Central memory CD4-positive, alpha-beta T cell (primary cell): ENCODE measurements at regions not wholly inside any gene's neighbourhood (a gene's known extent, or its start where the extent isn't known, plus 50 kb on each side); places are given as distances from the start of the nearest gene placed in this dataset.
"Not testable (repeated sequence)": the region's sequence is repeated elsewhere in the genome, so short reads cannot be mapped to it uniquely, and the experiment has no call there.

Experiments used
- DNase-seq: peaks from one replicate; pipeline ENCODE4 v3.0.0; 2022

GRCh38 chr5:131001507-131001906 is 163.5 kb downstream of the HINT1 start:
- DNase-seq: no peak

- DNase-seq: no peak
Observed at GRCh38 chr5:131000289-131000688, 164.8 kb downstream of the HINT1 start.

GRCh38 chr5:130996720-130997119 is 168.3 kb downstream of the HINT1 start:
- DNase-seq: not testable (repeated sequence)

DNA sequence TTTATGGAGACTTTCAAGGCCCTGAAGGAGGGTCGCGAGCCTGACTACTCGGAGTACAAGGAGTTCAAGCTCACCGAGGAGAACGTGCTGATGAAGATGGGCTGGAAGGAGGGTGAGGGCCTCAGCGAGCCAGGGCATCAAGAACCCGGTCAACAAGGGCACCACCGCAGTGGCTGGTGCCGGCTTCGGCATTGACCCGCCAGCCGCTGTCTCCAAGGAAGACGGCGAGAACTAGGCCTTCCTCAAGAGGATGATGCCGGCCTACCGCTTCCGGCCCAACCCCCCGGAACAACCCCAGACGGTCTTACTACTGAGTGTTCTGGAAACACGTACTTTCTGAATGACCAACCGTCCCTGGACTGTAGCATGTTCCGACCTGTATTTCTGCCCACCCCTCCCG is 169.2 kb downstream of the HINT1 start:
- no peak for DNase-seq

GRCh38 chr5:130995254-130995515 is 169.9 kb downstream of the HINT1 start:
- DNase-seq: no peak

GRCh38 chr5:130994496-130995253 is 170.4 kb downstream of the HINT1 start:
- DNase-seq: no peak

DNA sequence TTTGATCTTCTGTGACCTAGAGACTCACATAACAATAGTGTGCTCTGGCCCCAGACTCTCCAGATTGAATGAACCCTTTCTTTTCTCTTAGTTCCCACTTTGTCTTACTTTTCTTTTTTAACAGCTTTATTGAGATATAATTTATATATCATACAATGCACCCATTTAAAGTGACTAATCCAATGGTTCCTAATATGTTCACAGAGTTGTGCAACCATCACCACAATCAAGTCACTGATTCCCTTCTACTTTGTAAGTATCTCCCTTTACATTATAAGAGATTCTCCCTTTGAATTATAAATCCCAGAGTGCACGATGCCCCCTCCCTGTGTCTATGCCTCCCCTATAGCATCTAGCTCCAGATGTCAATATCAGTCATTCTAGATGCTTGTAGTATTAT is 172.4 kb downstream of the HINT1 start:
- no peak for DNase-seq

- no peak for DNase-seq
Observed at GRCh38 chr5:130992095-130992494, 173.0 kb downstream of the HINT1 start.

DNA sequence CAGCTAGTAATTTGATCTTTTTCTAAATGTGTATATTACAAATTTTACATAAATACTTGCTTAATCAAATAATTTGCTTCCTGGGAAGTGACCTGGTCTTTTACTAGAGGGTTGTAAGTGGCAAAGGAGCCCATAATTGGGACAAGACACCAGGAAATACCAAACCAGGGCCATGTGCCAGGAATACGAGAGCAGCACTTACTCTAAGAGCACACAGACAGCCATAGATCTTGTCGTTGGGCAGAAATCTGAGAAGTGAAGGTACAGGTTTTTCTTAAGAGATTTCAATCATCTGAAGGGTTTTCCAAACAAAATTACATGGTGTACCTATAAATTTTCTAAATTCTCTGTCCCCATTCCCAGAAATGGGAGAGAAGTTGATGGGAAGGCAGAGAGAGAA is 179.3 kb downstream of the HINT1 start:
- DNase-seq: no peak

DNA sequence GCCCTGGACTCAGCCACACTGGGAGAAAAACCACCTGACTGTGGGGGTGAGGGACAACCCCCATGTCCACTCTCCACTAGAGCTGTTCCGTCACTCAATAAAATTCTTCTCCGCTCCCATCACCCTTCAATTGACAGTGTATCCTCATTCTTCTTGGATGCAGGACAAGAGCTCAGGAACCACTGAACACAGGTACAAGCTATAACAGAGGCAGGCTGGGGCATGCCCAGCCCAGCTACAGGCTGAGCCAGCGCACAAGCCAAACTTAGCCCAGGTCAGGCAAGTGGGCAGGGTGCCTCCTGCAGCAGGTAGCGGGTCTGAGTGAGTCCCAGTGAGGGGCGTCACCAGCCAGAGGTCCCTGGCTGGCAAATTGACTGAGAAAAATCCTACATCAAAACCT is 183.4 kb downstream of the HINT1 start:
- no peak for DNase-seq

GRCh38 chr5:130978475-130978874 is 186.6 kb downstream of the HINT1 start:
- DNase-seq: no peak

GRCh38 chr5:130976493-130976892 is 188.6 kb downstream of the HINT1 start:
- no peak for DNase-seq

GRCh38 chr5:130975847-130976246 is 189.2 kb downstream of the HINT1 start:
- no peak for DNase-seq

DNA sequence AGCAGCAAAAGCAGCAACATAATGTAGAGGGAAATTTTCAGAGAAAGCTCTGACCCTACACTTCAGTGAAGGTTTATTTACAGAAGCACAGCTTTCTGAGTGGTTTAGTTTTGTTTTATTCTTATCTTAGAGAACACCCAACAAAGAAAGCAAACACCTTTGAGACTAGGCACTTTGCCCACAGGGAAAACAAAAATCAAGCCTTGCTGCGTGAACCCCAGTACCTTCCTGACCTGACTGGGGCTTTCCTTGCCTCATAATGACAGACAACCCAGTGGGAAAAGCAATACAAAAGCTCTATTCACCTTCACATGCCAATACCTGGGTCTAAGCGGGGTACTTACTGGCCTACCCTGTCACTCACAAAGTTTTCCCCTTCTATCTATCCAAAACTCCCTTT is 189.8 kb downstream of the HINT1 start:
- DNase-seq: no peak

GRCh38 chr5:130974021-130974683 is 190.9 kb downstream of the HINT1 start:
- DNase-seq: no peak

GRCh38 chr5:130966990-130967525 is 198.0 kb downstream of the HINT1 start:
- DNase-seq: no peak

DNA sequence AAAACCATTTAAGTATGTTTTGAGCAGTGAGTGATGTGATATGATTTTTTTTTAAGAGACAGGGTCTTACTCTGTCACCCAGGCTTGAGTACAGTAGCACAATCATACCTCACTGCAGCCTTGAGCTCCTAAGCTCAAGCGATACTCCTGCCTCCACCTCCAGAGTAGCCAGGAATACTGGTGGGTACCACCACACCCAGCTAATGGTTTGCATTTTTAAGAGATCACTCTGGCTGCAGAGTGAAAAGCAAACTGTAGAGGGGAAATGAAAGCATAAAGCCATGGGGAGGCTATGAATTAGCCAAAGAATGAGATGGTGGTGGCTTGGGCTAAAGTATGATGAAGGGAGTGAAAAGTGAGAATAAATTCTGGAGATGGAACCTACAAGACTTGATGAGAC is 199.1 kb downstream of the HINT1 start:
- no peak for DNase-seq

DNA sequence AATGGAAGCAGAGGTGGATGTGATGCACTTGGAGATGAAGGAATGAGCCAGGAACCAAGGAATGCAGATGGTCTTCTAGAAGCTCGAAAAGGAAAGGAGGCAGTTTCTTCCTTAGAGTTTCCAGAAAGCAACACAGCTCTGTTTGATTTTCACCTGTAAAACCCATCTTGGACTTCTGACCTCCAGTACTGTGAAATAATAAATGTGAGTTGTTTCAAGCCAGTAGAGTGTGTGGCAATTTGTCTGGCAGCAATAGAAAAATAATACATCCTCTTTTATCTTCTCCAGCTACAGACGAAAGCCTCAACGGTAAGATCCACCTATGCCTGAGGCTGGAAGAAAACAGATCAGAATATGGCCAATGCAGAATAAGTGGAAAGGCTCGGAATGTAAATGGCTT is 199.7 kb downstream of the HINT1 start:
- no peak for DNase-seq

GRCh38 chr5:130964231-130965202 is 200.5 kb downstream of the HINT1 start:
- no peak for DNase-seq

DNA sequence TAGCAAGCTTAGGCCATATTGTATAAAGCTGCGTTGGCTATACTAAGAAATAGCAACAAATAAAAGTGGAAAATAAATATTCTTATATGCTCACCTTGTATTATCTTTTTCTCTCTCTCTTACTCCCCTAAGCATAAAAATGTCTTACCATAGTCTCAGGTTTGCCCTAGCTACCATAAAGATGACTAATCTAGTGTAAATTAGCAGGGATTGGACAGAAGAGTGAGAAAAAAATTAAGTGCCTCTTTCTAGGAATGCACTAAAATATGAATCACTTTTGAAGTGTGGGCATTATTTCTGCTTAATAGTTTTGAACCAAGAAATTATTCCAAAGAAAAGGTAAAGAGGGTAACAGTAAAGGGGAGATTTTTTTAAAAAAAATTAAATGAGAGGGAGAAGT is 201.3 kb downstream of the HINT1 start:
- no peak for DNase-seq

DNA sequence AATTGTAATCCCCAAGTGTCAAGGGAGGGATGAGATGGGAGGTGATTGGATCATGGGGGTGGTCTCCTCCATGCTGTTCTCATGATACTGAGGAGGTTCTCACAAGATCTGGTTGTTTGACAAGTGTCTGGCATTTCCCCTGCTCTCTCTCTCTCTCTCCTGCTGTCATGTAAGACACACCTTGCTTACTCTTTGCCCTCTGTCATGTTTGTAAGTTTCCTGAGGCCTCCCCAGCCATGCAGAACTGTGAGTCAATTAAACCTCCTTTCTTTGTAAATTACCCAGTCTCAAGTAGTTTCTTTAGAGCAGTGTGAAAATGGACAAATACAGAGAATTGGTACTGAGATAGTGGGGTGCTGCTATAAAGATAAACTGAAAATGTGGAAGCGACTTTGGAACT is 207.9 kb downstream of the HINT1 start:
- no peak for DNase-seq

DNA sequence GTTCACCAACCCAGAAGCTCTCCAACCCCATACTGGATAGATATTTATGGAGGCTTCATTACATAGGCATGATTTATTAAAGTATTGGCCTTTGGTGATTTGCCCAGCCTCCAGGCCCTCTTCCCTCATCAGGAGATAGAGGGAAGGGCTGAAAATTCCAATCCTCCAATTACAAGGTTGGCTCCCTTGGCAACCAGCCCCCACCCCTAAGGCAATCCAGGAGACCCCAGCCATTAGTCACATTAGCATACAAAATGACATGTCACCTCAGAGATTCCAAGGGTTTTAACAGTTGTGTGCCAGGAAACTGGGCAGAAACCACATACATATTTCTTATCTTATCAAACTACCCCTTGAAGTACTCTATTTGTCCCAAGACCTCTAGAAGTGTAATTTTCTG is 210.0 kb downstream of the HINT1 start:
- DNase-seq: no peak

GRCh38 chr5:130954336-130954735 is 210.7 kb downstream of the HINT1 start:
- no peak for DNase-seq
